T-cell (primary cell): ENCODE measurements at regions not wholly inside any gene's neighbourhood (a gene's known extent, or its start where the extent isn't known, plus 50 kb on each side); places are given as distances from the start of the nearest gene placed in this dataset.

Experiments used
- ATAC-seq, 4 experiments: fragments of 200-7000 bp in 3 of 4; fragments of 150-1000 bp in 1 of 4; cut with Tn5 transposase; replicated peaks in 1 of 4; 1 replicate in 3 of 4; 2 replicates in 1 of 4; pipeline ENCODE4 v1.10.0; 2021; ENCODE audit warnings: moderate library complexity in 3 of 4, mild to moderate bottlenecking in 2 of 4, moderate number of reproducible peaks in 1 of 4
- CTCF ChIA-PET, 2 donors: fragments of 300-600 bp; sonication (Branson Sonifier 250); formaldehyde crosslinking; loops; one replicate each; lab custom pipeline; 2022; ENCODE audit warnings: antibody characterized with exemption in 2 of 2; lab: Charles Lee
- POLR2A ChIA-PET, 2 donors: fragments of 300-600 bp; sonication (Branson Sonifier 250); formaldehyde crosslinking; loops; one replicate each; lab custom pipeline; 2022; ENCODE audit warnings: antibody characterized with exemption in 2 of 2; lab: Charles Lee
- DNase-seq, 35 experiments: peaks; one replicate each; pipeline versions ENCODE4 v3.0.0 to v3.0.0-alpha.2; 2013 to 2023
- H3K27ac ChIP-seq: one replicate; pipeline ENCODE4 v1.5.1; 2013; ENCODE audit warnings: low read length
- H3K27me3 ChIP-seq, 2 experiments: replicated peaks in 1 of 2; 1 replicate in 1 of 2; 2 replicates in 1 of 2; pipeline versions ENCODE4 v1.6.1 to v1.7.0; 2013; ENCODE audit warnings: low read length in 1 of 2, mixed read lengths in 1 of 2; ENCODE audit not compliant: control insufficient read depth in 2 of 2, insufficient read depth in 2 of 2; ENCODE audit errors: extremely low read depth in 1 of 2
- H3K36me3 ChIP-seq, 2 donors: 1 replicate in 1 of 2; 2 replicates in 1 of 2; pipeline versions ENCODE4 v1.6.1 to v1.7.0; 2013; ENCODE audit warnings: low read length in 1 of 2; ENCODE audit not compliant: control insufficient read depth in 2 of 2, insufficient read depth in 1 of 2; ENCODE audit errors: extremely low read depth in 1 of 2
- H3K4me1 ChIP-seq, 2 experiments: 1 replicate in 1 of 2; 2 replicates in 1 of 2; pipeline versions ENCODE4 v1.6.1 to v1.7.0; 2013; ENCODE audit warnings: low read length in 2 of 2, mixed read lengths in 1 of 2; ENCODE audit not compliant: insufficient read depth in 2 of 2, control insufficient read depth in 1 of 2; ENCODE audit errors: extremely low read depth in 1 of 2
- H3K4me3 ChIP-seq, 2 donors: 1 replicate in 1 of 2; 2 replicates in 1 of 2; pipeline versions ENCODE4 v1.5.1 to v1.7.0; 2013; ENCODE audit warnings: mild to moderate bottlenecking in 2 of 2, low read length in 1 of 2, moderate library complexity in 1 of 2; ENCODE audit not compliant: control insufficient read depth in 1 of 2; ENCODE audit errors: extremely low read depth in 1 of 2
- H3K9me3 ChIP-seq: 2 replicates; pipeline ENCODE4 v1.7.0; 2013
- H3K27ac Mint-ChIP-seq, 2 donors: one replicate each; pipeline ENCODE4 v1.8.0; 2020 to 2021; ENCODE audit warnings: mild to moderate bottlenecking in 2 of 2, mixed read lengths in 2 of 2
- H3K27me3 Mint-ChIP-seq, 2 donors: one replicate each; pipeline ENCODE4 v1.8.0; 2021 to 2022; ENCODE audit warnings: mixed read lengths in 2 of 2
- H3K36me3 Mint-ChIP-seq: one replicate; pipeline ENCODE4 v1.8.0; 2021; ENCODE audit warnings: mixed read lengths
- H3K4me1 Mint-ChIP-seq, 3 donors: one replicate each; pipeline ENCODE4 v1.8.0; 2020 to 2022; ENCODE audit warnings: mixed read lengths in 3 of 3, mild to moderate bottlenecking in 1 of 3
- H3K4me3 Mint-ChIP-seq, 3 donors: one replicate each; pipeline ENCODE4 v1.8.0; 2020 to 2022; ENCODE audit warnings: mild to moderate bottlenecking in 3 of 3, mixed read lengths in 3 of 3, moderate library complexity in 3 of 3
- H3K9me3 Mint-ChIP-seq, 3 donors: one replicate each; pipeline ENCODE4 v1.8.0; 2020 to 2022; ENCODE audit warnings: mixed read lengths in 3 of 3
- WGBS: methylation state at CpG from one replicate; pipeline ENCODE4 v1.1.5; 2013; ENCODE audit warnings: missing lambda C conversion rate; ENCODE audit not compliant: insufficient coverage; 5-methylcytosine and 5-hydroxymethylcytosine counted together

- CTCF ChIA-PET: interaction anchor here in 1 of 2 donors (0.7 kb wide), 1 partner anchor 12 kb away, joined by 3 read pairs; no protein-coding TSS in a partner anchor
- H3K27ac Mint-ChIP-seq: no peak overlapping the region
- POLR2A ChIA-PET: no interaction called here
- no peak overlapping the region for H3K4me3 ChIP-seq
- no peaks in the 10 kb centered on the region for H3K36me3 Mint-ChIP-seq
- H3K27me3 Mint-ChIP-seq: peaks cover 32 to 33% of the 10 kb centered on the region in 2 donors
- H3K36me3 ChIP-seq: no peaks in the 10 kb centered on the region
- no peak overlapping the region for H3K4me3 Mint-ChIP-seq
- H3K27me3 ChIP-seq: peaks cover 2 to 14% of the 10 kb centered on the region in 2 experiments
- H3K4me1 Mint-ChIP-seq: no peaks in the 10 kb centered on the region
- no CpG with 5 or more reads among the region's 6 CpGs for WGBS
- ATAC-seq (no peak), DNase-seq (no peak)
- no peaks in the 10 kb centered on the region for H3K4me1 ChIP-seq
- H3K27ac ChIP-seq: no peak overlapping the region
- H3K9me3 Mint-ChIP-seq: no peaks in the 10 kb centered on the region
- H3K9me3 ChIP-seq: no peaks in the 10 kb centered on the region
These were observed 77.2 kb upstream of the IRX3 start for GRCh38 chr16:54363766-54364165.

GRCh38 chr16:54362591-54363206, 76.1 kb upstream of the IRX3 start:
- Histone ChIP-seq H3K9me3 (no peaks in the 10 kb centered on the region), H3K36me3 (no peaks in the 10 kb centered on the region), H3K4me1 (no peaks in the 10 kb centered on the region), H3K27ac (no peak overlapping the region), H3K27me3 (peaks cover 2 to 22% of the 10 kb centered on the region in 2 experiments), H3K4me3 (no peak overlapping the region)
- H3K36me3 Mint-ChIP-seq: no peaks in the 10 kb centered on the region
- H3K4me1 Mint-ChIP-seq: no peaks in the 10 kb centered on the region
- no peaks in the 10 kb centered on the region for H3K9me3 Mint-ChIP-seq
- no peak overlapping the region for H3K27ac Mint-ChIP-seq
- POLR2A ChIA-PET: no interaction called here
- WGBS: 58% methylated on average over 10 of the region's 18 CpGs
- DNase-seq (no peak), ATAC-seq (no peak)
- H3K27me3 Mint-ChIP-seq: peaks cover 39 to 41% of the 10 kb centered on the region in 2 donors
- H3K4me3 Mint-ChIP-seq: no peak overlapping the region
- CTCF ChIA-PET: interaction anchor here in 1 of 2 donors (0.7 kb wide), 1 partner anchor 13 kb away, joined by 3 read pairs; no protein-coding TSS in a partner anchor

- Mint-ChIP-seq H3K4me3 (no peak overlapping the region), H3K4me1 (no peaks in the 10 kb centered on the region), H3K36me3 (no peaks in the 10 kb centered on the region), H3K9me3 (no peaks in the 10 kb centered on the region), H3K27ac (no peak overlapping the region), H3K27me3 (peaks cover 30 to 43% of the 10 kb centered on the region in 2 donors)
- peaks cover 2 to 25% of the 10 kb centered on the region in 2 experiments for H3K27me3 ChIP-seq
- DNase-seq (no peak), ATAC-seq (no peak)
- H3K4me1 ChIP-seq: no peaks in the 10 kb centered on the region
- no peak overlapping the region for H3K4me3 ChIP-seq
- WGBS: no CpG with 5 or more reads among the region's 1 CpG
- ChIA-PET POLR2A (no interaction called here), CTCF (no interaction called here)
- no peaks in the 10 kb centered on the region for H3K9me3 ChIP-seq
- no peaks in the 10 kb centered on the region for H3K36me3 ChIP-seq
- no peak overlapping the region for H3K27ac ChIP-seq
These were observed 74.7 kb upstream of the IRX3 start for GRCh38 chr16:54361246-54361645.

- DNase-seq (no peak), ATAC-seq (no peak)
- H3K4me3 Mint-ChIP-seq: no peak overlapping the region
- peaks cover 2 to 25% of the 10 kb centered on the region in 2 experiments for H3K27me3 ChIP-seq
- no peaks in the 10 kb centered on the region for H3K4me1 ChIP-seq
- H3K27ac Mint-ChIP-seq: no peak overlapping the region
- no peaks in the 10 kb centered on the region for H3K36me3 Mint-ChIP-seq
- ChIA-PET POLR2A (no interaction called here), CTCF (no interaction called here)
- H3K9me3 ChIP-seq: no peaks in the 10 kb centered on the region
- H3K27ac ChIP-seq: no peak overlapping the region
- H3K9me3 Mint-ChIP-seq: peaks cover 0 to 3% (median 0%) of the 10 kb centered on the region in 3 donors
- no peaks in the 10 kb centered on the region for H3K4me1 Mint-ChIP-seq
- no peak overlapping the region for H3K4me3 ChIP-seq
- H3K36me3 ChIP-seq: no peaks in the 10 kb centered on the region
- 20% methylated on average over 1 of the region's 5 CpGs for WGBS
- H3K27me3 Mint-ChIP-seq: peaks cover 28 to 42% of the 10 kb centered on the region in 2 donors
These were observed 74.1 kb upstream of the IRX3 start for GRCh38 chr16:54360681-54361080.

- H3K27me3 ChIP-seq: peaks cover 2 to 25% of the 10 kb centered on the region in 2 experiments
These were observed 73.0 kb upstream of the IRX3 start for GRCh38 chr16:54359555-54359954.

GRCh38 chr16:54359081-54359480, 72.5 kb upstream of the IRX3 start:
- Histone ChIP-seq H3K4me3 (no peak overlapping the region), H3K27ac (no peak overlapping the region), H3K9me3 (no peaks in the 10 kb centered on the region), H3K27me3 (peaks cover 2 to 25% of the 10 kb centered on the region in 2 experiments), H3K4me1 (no peaks in the 10 kb centered on the region), H3K36me3 (no peaks in the 10 kb centered on the region)
- Mint-ChIP-seq H3K4me3 (no peak overlapping the region), H3K4me1 (no peaks in the 10 kb centered on the region), H3K27ac (no peak overlapping the region), H3K9me3 (peaks cover 0 to 9% (median 5%) of the 10 kb centered on the region in 3 donors), H3K36me3 (no peaks in the 10 kb centered on the region), H3K27me3 (peaks cover 28 to 41% of the 10 kb centered on the region in 2 donors)
- CTCF ChIA-PET: no interaction called here
- WGBS: 94% methylated on average over 3 of the region's 9 CpGs
- POLR2A ChIA-PET: no interaction called here
- DNase-seq (no peak), ATAC-seq (no peak)

More at GRCh38 chr16:54359555-54359954, 73.0 kb upstream of the IRX3 start:
- DNase-seq (no peak), ATAC-seq (no peak)
- POLR2A ChIA-PET: no interaction called here
- no peaks in the 10 kb centered on the region for H3K4me1 Mint-ChIP-seq
- H3K4me3 Mint-ChIP-seq: no peak overlapping the region
- no peak overlapping the region for H3K4me3 ChIP-seq
- CTCF ChIA-PET: no interaction called here
- H3K9me3 Mint-ChIP-seq: peaks cover 0 to 5% (median 4%) of the 10 kb centered on the region in 3 donors
- no peaks in the 10 kb centered on the region for H3K4me1 ChIP-seq
- no peaks in the 10 kb centered on the region for H3K36me3 Mint-ChIP-seq
- H3K9me3 ChIP-seq: no peaks in the 10 kb centered on the region
- H3K27ac ChIP-seq: no peak overlapping the region
- no peak overlapping the region for H3K27ac Mint-ChIP-seq
- H3K27me3 Mint-ChIP-seq: peaks cover 28 to 42% of the 10 kb centered on the region in 2 donors
- no peaks in the 10 kb centered on the region for H3K36me3 ChIP-seq
- WGBS: 72% methylated on average over 2 of the region's 5 CpGs
